ENCODE measurements at regions not wholly inside any gene's neighbourhood (a gene's known extent, or its start where the extent isn't known, plus 50 kb on each side); places are given as distances from the start of the nearest gene placed in this dataset.

- TF ChIP-seq POLR2AphosphoS5 (IDR thresholded peaks at IDR 0.05) (no peak), REST (IDR thresholded peaks at IDR 0.05; ENCODE audit: borderline replicate concordance) (no peak), CTCF (IDR thresholded peaks at IDR 0.05; ENCODE audit: poor library complexity, severe bottlenecking) (no peak), RAD21 (conservative IDR thresholded peaks at IDR 0.05) (no peak), EZH2 (IDR thresholded peaks at IDR 0.05; ENCODE audit: borderline replicate concordance, insufficient read depth, low read length, poor library complexity, severe bottlenecking) (no peak), TAF1 (IDR thresholded peaks at IDR 0.05; ENCODE audit: low read depth) (no peak), SMC3 (conservative IDR thresholded peaks at IDR 0.05; ENCODE audit: poor library complexity) (no peak), MXI1 (conservative IDR thresholded peaks at IDR 0.05; ENCODE audit: poor library complexity, severe bottlenecking) (no peak), EP300 (conservative IDR thresholded peaks at IDR 0.05; ENCODE audit: poor library complexity, severe bottlenecking) (no peak)
These were observed 192.5 kb downstream of the NPR3 start for GRCh38 chr5:32903613-32904012.

Data from neural cell (in vitro differentiated cells).